Lower leg skin (tissue), 3 donors: ENCODE measurements at regions not wholly inside any gene's neighbourhood (a gene's known extent, or its start where the extent isn't known, plus 50 kb on each side); places are given as distances from the start of the nearest gene placed in this dataset.

Source experiments
- CTCF ChIP-seq, 3 donors: fragments of 450-650 bp; IDR thresholded peaks; one replicate each; pipeline ENCODE4 v1.5.1; 2016; ENCODE audit warnings: antibody characterized with exemption in 3 of 3, mild to moderate bottlenecking in 3 of 3, moderate library complexity in 2 of 3
- POLR2A ChIP-seq, 2 donors: fragments of 450-650 bp; IDR thresholded peaks; one replicate each; pipeline ENCODE4 v1.6.1; 2016 to 2017; ENCODE audit warnings: antibody characterized with exemption in 2 of 2, mild to moderate bottlenecking in 1 of 2, moderate library complexity in 1 of 2

GRCh38 chr14:62314871-62315270, 552.7 kb downstream of the SNAPC1 start:
- TF ChIP-seq CTCF (IDR thresholded peaks at IDR 0.05) = no peak
- TF ChIP-seq POLR2A (IDR thresholded peaks at IDR 0.05) = no peak
